ENCODE measurements at regions not wholly inside any gene's neighbourhood (a gene's known extent, or its start where the extent isn't known, plus 50 kb on each side); places are given as distances from the start of the nearest gene placed in this dataset.
A peak's percentile ranks its signal among the peaks of the same experiment; 100 is the strongest.

DNA sequence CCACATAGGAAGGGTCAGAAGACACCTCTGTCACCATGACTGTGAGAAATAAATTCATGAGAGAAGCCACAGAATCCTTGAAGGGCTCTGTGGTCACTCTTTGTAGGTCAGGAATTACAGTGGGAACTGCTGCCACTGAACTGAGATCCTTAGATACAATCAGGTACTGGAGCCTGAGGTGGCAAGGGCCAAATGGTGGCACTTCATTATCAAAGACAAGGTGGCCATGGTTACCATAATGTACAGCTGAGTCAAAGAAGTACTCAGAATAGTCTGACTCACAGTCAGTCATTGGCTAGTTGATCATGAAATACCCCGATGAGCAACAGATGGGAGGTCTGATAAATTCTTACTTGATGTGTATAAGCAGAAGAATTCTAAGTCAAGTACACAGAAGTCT, 131.9 kb downstream of the RTL3 start:
- TF ChIP-seq, protein P1, sequence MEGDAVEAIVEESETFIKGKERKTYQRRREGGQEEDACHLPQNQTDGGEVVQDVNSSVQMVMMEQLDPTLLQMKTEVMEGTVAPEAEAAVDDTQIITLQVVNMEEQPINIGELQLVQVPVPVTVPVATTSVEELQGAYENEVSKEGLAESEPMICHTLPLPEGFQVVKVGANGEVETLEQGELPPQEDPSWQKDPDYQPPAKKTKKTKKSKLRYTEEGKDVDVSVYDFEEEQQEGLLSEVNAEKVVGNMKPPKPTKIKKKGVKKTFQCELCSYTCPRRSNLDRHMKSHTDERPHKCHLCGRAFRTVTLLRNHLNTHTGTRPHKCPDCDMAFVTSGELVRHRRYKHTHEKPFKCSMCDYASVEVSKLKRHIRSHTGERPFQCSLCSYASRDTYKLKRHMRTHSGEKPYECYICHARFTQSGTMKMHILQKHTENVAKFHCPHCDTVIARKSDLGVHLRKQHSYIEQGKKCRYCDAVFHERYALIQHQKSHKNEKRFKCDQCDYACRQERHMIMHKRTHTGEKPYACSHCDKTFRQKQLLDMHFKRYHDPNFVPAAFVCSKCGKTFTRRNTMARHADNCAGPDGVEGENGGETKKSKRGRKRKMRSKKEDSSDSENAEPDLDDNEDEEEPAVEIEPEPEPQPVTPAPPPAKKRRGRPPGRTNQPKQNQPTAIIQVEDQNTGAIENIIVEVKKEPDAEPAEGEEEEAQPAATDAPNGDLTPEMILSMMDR (IDR thresholded peaks at IDR 0.05; ENCODE audit: borderline replicate concordance, extremely low read depth, insufficient read depth), result no peak
- FAIRE-seq (no peak), DNase-seq (no peak)
- intact Hi-C loops (cut with DNase I), result no loop called here
- no peaks in the 10 kb centered on the region for H3K9me3 ChIP-seq (ENCODE audit: control insufficient read depth in 2 of 3, insufficient read depth in 1 of 3, low read length in 3 of 3)
- no peak overlapping the region for H3K9ac ChIP-seq (ENCODE audit: low read length in 3 of 3)
- no peak overlapping the region for H3K4me3 ChIP-seq (ENCODE audit: low read length in 3 of 3)
- H3K27ac ChIP-seq (ENCODE audit: low read depth in 2 of 2, low read length in 2 of 2), result no peak overlapping the region
- no peaks in the 10 kb centered on the region for H3K27me3 ChIP-seq (ENCODE audit: control insufficient read depth, insufficient read depth, low read length)
- H3K4me1 ChIP-seq (ENCODE audit: control insufficient read depth in 2 of 3, insufficient read depth in 2 of 3, low read depth in 1 of 3, low read length in 3 of 3), result no peaks in the 10 kb centered on the region
- H3K36me3 ChIP-seq (ENCODE audit: control insufficient read depth in 2 of 3, insufficient read depth in 3 of 3, low read length in 3 of 3), result no peaks in the 10 kb centered on the region

DNA sequence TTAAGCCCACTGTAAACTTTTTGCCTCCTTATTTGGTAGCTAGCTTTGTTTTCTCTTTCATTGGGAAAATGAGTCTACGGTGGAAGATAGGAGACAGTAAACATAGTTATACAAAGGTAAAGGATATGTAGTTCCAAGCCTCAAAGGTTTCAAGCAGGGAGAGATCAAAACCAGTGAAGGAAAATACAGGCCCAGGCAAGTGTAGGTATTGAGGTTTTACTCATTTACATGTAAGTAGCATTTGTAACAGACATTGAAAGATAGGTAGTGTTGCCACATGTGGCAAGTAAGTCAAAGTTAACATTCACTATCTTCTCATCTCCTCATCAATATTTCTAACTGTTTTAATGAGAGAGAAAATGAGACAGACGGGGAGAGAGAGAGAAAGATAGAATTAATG, 136.5 kb downstream of the RTL3 start:
- intact Hi-C loops (cut with DNase I), result no loop called here
- no peak for DNase-seq
- no peak for FAIRE-seq

DNA sequence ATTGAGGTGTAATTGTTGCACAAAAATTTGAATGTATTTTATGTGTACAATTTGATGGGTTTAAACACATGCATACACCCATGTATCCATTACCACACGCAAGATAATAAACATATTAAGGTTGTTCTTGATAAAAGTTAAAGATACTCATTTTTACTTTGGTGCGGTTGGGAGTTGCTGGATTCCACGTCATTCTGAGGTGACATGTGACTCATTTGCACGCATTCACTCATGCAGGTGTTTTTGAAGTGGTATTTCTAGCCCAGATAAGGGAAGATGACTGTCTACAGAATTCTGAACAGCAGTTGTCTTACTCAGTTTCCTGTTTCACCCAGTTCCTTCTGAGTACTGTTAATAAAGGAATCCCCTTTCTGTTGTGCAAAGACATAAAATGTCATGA, 142.0 kb downstream of the RTL3 start:
- Histone ChIP-seq H3K27me3 (ENCODE audit: control insufficient read depth, insufficient read depth, low read length) (no peaks in the 10 kb centered on the region), H3K4me1 (ENCODE audit: control insufficient read depth in 2 of 3, insufficient read depth in 2 of 3, low read depth in 1 of 3, low read length in 3 of 3) (no peaks in the 10 kb centered on the region), H3K9ac (ENCODE audit: low read length in 3 of 3) (no peak overlapping the region), H3K36me3 (ENCODE audit: control insufficient read depth in 2 of 3, insufficient read depth in 3 of 3, low read length in 3 of 3) (no peaks in the 10 kb centered on the region), H3K4me3 (ENCODE audit: low read length in 3 of 3) (no peak overlapping the region), H3K27ac (ENCODE audit: low read depth in 2 of 2, low read length in 2 of 2) (no peak overlapping the region), H3K9me3 (ENCODE audit: control insufficient read depth in 2 of 3, insufficient read depth in 1 of 3, low read length in 3 of 3) (no peaks in the 10 kb centered on the region)
- TF ChIP-seq, protein P1 (IDR thresholded peaks at IDR 0.05; ENCODE audit: borderline replicate concordance, extremely low read depth, insufficient read depth), result no peak
- FAIRE-seq (no peak), DNase-seq (no peak)
- intact Hi-C loops (cut with DNase I), result no loop called here

More for the DNA sequence above, 136.5 kb downstream of the RTL3 start:
- H3K9me3 ChIP-seq (ENCODE audit: control insufficient read depth in 2 of 3, insufficient read depth in 1 of 3, low read length in 3 of 3), result no peaks in the 10 kb centered on the region
- no peaks in the 10 kb centered on the region for H3K36me3 ChIP-seq (ENCODE audit: control insufficient read depth in 2 of 3, insufficient read depth in 3 of 3, low read length in 3 of 3)
- TF ChIP-seq, protein P1 (IDR thresholded peaks at IDR 0.05; ENCODE audit: borderline replicate concordance, extremely low read depth, insufficient read depth), result no peak
- H3K4me3 ChIP-seq (ENCODE audit: low read length in 3 of 3), result no peak overlapping the region
- no peak overlapping the region for H3K27ac ChIP-seq (ENCODE audit: low read depth in 2 of 2, low read length in 2 of 2)
- H3K27me3 ChIP-seq (ENCODE audit: control insufficient read depth, insufficient read depth, low read length), result no peaks in the 10 kb centered on the region
- no peaks in the 10 kb centered on the region for H3K4me1 ChIP-seq (ENCODE audit: control insufficient read depth in 2 of 3, insufficient read depth in 2 of 3, low read depth in 1 of 3, low read length in 3 of 3)
- no peak overlapping the region for H3K9ac ChIP-seq (ENCODE audit: low read length in 3 of 3)

DNA sequence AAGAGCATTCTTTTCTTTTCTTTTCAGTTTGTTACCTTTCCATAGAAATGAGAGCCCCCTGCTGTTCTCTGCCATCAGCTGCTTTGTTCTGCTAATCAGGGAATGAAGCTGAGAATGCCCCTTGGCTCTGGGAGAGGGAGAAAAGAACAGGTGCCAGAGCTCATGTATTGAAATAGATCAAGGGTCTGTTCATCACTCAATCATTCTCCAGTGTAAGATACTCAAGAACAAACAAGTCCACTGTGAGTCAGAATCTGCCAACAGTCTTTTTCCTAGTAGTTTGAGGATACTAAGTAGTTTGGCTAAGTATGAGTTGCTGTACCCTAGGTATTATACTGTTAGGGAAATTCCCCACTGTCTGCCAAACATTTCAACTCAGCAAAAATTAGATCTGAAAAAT, 144.3 kb downstream of the RTL3 start:
- TF ChIP-seq, protein P1 (IDR thresholded peaks at IDR 0.05; ENCODE audit: borderline replicate concordance, extremely low read depth, insufficient read depth), result no peak
- H3K4me3 ChIP-seq (ENCODE audit: low read length in 3 of 3), result no peak overlapping the region
- DNase-seq (peak in 2 of 5 donors; percentile 0 to 13), FAIRE-seq (no peak)
- no peak overlapping the region for H3K27ac ChIP-seq (ENCODE audit: low read depth in 2 of 2, low read length in 2 of 2)
- H3K4me1 ChIP-seq (ENCODE audit: control insufficient read depth in 2 of 3, insufficient read depth in 2 of 3, low read depth in 1 of 3, low read length in 3 of 3), result no peaks in the 10 kb centered on the region
- H3K9me3 ChIP-seq (ENCODE audit: control insufficient read depth in 2 of 3, insufficient read depth in 1 of 3, low read length in 3 of 3), result no peaks in the 10 kb centered on the region
- H3K36me3 ChIP-seq (ENCODE audit: control insufficient read depth in 2 of 3, insufficient read depth in 3 of 3, low read length in 3 of 3), result no peaks in the 10 kb centered on the region
- intact Hi-C loops (cut with DNase I), result no loop called here
- no peak overlapping the region for H3K9ac ChIP-seq (ENCODE audit: low read length in 3 of 3)
- H3K27me3 ChIP-seq (ENCODE audit: control insufficient read depth, insufficient read depth, low read length), result no peaks in the 10 kb centered on the region
